Fibroblast of villous mesenchyme (primary cell): ENCODE measurements at regions not wholly inside any gene's neighbourhood (a gene's known extent, or its start where the extent isn't known, plus 50 kb on each side); places are given as distances from the start of the nearest gene placed in this dataset.

Experiments
- DNase-seq: peaks from one replicate; pipeline ENCODE4 v3.0.0-alpha.2; 2010; ENCODE audit warnings: low read depth
- H3K4me3 ChIP-seq: 2 replicates; pipeline ENCODE4 v1.5.1; 2011; ENCODE audit warnings: low read depth, mild to moderate bottlenecking, low read length
- TF ChIP-seq, protein P1 (sequence below): IDR thresholded peaks from 2 replicates; pipeline ENCODE4 v1.5.1; 2012; ENCODE audit warnings: low read depth, mild to moderate bottlenecking, low read length; ENCODE audit not compliant: insufficient read depth

DNA sequence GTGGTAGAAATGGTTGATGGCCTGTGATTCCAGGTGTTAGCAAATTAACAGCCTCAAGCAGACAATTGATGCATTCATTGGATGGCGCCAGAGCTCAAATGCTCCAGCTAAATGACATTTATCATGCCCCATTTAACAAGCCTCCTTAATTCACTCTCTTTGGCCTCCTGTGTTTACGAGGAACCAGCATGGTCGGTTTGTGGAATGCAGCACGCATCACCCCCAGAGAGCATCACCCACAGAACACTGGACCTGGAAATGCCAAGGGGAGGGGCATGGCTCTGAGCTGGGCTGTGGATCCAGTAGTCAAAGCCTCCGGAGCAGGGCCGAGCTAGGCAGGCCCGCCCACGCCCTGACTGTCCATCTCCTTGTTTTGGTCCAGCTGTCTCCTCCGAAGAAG lies 434.0 kb downstream of the GADD45G start:
- TF ChIP-seq, protein P1, sequence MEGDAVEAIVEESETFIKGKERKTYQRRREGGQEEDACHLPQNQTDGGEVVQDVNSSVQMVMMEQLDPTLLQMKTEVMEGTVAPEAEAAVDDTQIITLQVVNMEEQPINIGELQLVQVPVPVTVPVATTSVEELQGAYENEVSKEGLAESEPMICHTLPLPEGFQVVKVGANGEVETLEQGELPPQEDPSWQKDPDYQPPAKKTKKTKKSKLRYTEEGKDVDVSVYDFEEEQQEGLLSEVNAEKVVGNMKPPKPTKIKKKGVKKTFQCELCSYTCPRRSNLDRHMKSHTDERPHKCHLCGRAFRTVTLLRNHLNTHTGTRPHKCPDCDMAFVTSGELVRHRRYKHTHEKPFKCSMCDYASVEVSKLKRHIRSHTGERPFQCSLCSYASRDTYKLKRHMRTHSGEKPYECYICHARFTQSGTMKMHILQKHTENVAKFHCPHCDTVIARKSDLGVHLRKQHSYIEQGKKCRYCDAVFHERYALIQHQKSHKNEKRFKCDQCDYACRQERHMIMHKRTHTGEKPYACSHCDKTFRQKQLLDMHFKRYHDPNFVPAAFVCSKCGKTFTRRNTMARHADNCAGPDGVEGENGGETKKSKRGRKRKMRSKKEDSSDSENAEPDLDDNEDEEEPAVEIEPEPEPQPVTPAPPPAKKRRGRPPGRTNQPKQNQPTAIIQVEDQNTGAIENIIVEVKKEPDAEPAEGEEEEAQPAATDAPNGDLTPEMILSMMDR: no peak
- no peak for DNase-seq
- no peak overlapping the region for H3K4me3 ChIP-seq

DNA sequence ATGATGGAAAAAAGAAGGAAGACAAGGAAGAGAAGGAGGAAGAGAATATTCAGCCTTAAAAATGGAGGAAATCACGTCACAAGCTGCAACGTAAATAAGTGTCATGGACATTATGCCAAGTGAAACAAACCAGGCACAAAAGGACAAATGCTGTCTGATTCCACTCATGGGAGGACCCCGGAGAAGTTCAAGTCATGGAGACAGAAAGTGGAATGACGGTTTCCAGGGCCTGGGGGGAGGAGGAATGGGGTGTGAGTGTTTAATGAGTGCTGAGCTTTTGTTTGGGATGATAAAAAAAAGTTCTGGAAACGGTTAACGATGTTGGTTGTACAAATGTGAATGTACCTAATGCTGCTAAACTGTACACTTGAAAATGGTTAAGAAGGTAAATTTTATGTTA lies 439.5 kb downstream of the GADD45G start:
- no peak overlapping the region for H3K4me3 ChIP-seq
- peak; percentile 28 for DNase-seq
- TF ChIP-seq, protein P1: no peak

DNA sequence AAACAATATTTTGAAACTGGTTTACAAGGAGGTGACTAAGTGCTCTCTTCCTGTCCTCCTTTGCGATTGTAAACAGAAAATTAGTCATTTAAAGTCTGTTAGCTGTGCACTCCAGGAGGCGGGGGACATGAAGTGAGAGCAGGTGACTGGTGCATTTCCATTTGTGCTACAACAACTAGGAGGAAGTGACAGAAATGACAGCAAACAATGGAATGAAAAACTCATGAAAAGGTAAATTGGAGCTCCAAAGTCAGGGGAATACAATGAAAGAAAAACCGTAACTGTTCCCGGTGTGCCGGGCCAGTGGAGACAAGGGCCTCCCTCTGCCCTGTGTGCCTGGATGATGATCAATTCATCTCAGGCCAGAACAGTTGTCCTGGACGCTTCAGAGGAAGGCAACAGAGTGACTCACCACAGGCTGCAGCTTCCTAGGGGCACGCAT lies 439.9 kb downstream of the GADD45G start:
- peak; percentile 38 for DNase-seq
- no peak overlapping the region for H3K4me3 ChIP-seq
- TF ChIP-seq, protein P1: no peak

DNA sequence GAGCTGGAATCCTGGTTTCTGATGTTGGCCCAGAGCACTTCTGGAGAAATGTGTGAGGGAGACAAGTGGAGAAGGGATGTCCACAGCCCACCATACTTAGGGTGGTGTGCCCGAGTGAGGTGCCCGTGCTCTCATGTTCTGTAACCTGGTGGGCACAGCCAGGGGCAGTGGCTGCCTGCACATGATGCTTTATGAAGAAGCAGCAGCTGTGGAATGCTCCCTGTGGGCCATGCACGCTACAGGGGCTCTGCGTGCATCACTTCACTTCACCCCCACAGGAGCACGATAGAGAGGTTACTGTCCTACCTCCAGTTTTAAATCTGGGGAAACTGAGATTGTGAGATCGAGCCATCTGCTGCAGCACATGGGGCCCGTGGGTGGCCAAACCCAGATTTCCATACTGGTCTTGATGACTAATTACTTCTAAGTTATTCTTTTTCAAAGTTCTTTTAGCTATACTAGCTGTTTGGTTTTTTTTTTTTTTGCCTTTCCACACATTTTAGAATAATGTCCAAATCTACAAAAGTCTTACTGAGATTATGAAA lies 441.6 kb downstream of the GADD45G start:
- no peak for DNase-seq
- TF ChIP-seq, protein P1: no peak
- H3K4me3 ChIP-seq: no peak overlapping the region

DNA sequence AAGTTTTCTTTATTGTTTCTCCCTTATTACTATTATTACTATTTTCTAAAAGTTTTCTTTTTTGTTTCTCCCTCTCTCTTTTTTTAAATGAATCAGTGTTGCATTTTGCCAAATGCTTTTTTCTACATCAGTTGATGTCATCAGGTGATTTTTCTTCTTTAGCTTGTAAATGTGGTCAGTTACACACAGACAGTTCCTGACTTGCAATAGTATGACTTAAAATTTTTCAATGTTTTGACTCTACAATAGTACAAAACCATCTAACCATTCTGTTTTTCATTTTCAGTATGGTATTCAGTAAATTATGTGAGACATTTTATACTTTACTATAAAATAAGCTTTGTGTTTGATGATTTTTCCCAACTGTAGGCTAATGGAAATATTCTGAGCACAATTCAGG lies 443.0 kb downstream of the GADD45G start:
- TF ChIP-seq, protein P1: no peak
- H3K4me3 ChIP-seq: no peak overlapping the region
- DNase-seq: no peak

DNA sequence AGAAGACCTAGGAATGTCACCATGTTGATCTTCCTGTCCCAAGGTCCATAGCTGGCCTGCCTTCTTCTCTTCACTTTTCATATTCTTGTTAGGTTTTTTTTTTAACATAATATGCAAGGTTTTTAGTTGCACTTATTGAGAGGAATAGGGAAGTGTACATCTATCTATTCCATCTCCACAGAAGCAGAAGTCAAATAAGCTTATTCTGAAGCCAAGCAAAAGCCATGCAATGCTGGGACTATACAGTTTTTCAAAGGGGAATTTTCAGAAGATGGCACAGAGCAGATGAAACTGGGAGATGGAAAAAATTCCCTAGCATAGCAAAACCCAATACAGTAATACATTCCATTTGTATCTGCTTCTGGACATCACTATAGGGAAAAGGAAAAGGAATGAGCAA lies 447.6 kb downstream of the GADD45G start:
- DNase-seq: no peak
- TF ChIP-seq, protein P1: no peak
- no peak overlapping the region for H3K4me3 ChIP-seq

DNA sequence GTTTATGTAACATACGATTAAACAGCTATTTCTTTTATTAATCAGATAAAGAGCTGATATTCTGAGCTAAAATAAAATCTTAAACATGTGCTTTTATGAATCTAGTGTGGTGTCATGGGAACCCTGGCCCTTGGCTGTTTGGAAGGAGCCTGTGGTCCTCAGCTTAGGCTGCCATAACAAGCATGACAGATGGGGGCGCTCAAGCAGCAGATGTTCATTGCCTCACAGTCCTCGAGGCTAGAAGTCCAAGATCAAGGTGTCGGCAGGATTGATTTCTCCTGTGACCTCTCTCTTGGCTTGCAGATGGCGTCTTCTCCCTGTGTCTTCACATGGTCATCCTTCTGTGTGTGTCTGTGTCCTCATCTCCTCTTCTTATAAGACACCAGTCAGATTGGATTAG lies 448.2 kb downstream of the GADD45G start:
- no peak for DNase-seq
- no peak overlapping the region for H3K4me3 ChIP-seq
- TF ChIP-seq, protein P1: peak; percentile 27
